ENCODE measurements at regions not wholly inside any gene's neighbourhood (a gene's known extent, or its start where the extent isn't known, plus 50 kb on each side); places are given as distances from the start of the nearest gene placed in this dataset.

DNA sequence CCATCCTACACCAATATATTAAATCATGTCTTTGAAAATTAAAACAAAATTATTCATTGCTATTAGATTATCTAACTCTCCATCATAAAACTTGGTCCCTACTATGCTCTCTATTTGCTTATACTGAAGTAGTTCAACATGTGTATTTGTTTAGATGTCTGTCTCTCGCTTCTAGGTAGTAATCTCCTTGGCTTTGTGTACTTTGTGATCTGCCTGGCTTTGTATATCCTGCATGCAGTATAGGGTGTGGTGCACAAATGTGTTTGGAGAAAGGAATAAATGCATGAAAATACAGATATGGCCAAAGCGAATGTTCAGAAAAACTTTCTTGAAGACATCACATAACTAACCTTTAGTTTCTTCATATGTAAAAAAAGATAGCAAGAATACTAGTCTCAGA is 246.6 kb upstream of the LRFN5 start:
- TF ChIP-seq, protein P1, sequence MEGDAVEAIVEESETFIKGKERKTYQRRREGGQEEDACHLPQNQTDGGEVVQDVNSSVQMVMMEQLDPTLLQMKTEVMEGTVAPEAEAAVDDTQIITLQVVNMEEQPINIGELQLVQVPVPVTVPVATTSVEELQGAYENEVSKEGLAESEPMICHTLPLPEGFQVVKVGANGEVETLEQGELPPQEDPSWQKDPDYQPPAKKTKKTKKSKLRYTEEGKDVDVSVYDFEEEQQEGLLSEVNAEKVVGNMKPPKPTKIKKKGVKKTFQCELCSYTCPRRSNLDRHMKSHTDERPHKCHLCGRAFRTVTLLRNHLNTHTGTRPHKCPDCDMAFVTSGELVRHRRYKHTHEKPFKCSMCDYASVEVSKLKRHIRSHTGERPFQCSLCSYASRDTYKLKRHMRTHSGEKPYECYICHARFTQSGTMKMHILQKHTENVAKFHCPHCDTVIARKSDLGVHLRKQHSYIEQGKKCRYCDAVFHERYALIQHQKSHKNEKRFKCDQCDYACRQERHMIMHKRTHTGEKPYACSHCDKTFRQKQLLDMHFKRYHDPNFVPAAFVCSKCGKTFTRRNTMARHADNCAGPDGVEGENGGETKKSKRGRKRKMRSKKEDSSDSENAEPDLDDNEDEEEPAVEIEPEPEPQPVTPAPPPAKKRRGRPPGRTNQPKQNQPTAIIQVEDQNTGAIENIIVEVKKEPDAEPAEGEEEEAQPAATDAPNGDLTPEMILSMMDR (IDR thresholded peaks at IDR 0.05 in 2 of 3, conservative IDR thresholded peaks at IDR 0.05 in 1 of 3; ENCODE audit: borderline replicate concordance in 1 of 3, insufficient read depth in 1 of 3, low read depth in 2 of 3, low read length in 2 of 3): no peak
- TF ChIP-seq POLR2A (IDR thresholded peaks at IDR 0.05; ENCODE audit: borderline replicate concordance, extremely low read depth, insufficient read depth, insufficient read length) (no peak), CEBPB (IDR thresholded peaks at IDR 0.05; ENCODE audit: low read depth) (no peak), ATF3 (IDR thresholded peaks at IDR 0.05) (no peak), POLR2AphosphoS5 (IDR thresholded peaks at IDR 0.05; ENCODE audit: low read depth, low read length) (no peak), EZH2phosphoT487 (IDR thresholded peaks at IDR 0.05; ENCODE audit: borderline replicate concordance) (no peak), REST (IDR thresholded peaks at IDR 0.05; ENCODE audit: low read depth) (no peak), RAD21 (IDR thresholded peaks at IDR 0.05; ENCODE audit: low read depth) (no peak), ZNF274 (IDR thresholded peaks at IDR 0.05; ENCODE audit: low read depth, low read length) (no peak), TCF7L2 (IDR thresholded peaks at IDR 0.05; ENCODE audit: borderline replicate concordance, extremely low read depth, insufficient read depth, insufficient read length) (no peak), EZH2 (IDR thresholded peaks at IDR 0.05) (no peak), ZBTB33 (IDR thresholded peaks at IDR 0.05; ENCODE audit: extremely low read depth, insufficient replicate concordance, low read length) (no peak), MAX (IDR thresholded peaks at IDR 0.05) (no peak), SP1 (IDR thresholded peaks at IDR 0.05; ENCODE audit: low read depth) (no peak)
